GM21529 (cell line): ENCODE measurements at regions not wholly inside any gene's neighbourhood (a gene's known extent, or its start where the extent isn't known, plus 50 kb on each side); places are given as distances from the start of the nearest gene placed in this dataset.

Experiments
- ATAC-seq: cut with Tn5 transposase; IDR thresholded peaks from one replicate; pipeline ENCODE4 v1.9.1; 2021; ENCODE audit not compliant: unreplicated experiment

DNA sequence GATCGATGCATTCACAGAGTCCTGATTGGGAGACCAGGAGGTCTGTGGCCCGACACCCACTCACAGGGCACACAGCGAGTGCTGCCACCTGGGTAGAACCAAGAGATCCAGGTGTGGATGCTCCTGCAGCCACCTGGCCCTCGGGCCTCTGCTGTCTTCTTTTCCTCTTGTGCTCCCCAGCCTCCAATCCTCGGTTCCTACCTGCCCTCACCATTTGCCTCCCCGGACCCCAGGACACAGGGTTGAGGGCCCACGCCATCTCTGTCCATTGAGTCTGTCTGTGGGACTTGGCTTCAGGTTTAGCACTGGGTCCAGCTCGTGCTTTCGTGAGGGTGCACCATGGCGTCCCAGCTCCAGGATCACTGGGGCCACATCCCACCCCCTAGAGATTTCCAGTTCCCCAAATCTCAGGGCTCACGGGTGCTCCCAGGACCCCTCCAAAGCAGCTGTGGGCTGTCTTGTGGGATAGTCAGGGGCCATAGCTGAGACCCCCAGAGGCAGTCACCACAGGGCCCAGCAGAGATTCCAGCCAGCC is 591.1 kb downstream of the BRD1 start:
- ATAC-seq = no peak

DNA sequence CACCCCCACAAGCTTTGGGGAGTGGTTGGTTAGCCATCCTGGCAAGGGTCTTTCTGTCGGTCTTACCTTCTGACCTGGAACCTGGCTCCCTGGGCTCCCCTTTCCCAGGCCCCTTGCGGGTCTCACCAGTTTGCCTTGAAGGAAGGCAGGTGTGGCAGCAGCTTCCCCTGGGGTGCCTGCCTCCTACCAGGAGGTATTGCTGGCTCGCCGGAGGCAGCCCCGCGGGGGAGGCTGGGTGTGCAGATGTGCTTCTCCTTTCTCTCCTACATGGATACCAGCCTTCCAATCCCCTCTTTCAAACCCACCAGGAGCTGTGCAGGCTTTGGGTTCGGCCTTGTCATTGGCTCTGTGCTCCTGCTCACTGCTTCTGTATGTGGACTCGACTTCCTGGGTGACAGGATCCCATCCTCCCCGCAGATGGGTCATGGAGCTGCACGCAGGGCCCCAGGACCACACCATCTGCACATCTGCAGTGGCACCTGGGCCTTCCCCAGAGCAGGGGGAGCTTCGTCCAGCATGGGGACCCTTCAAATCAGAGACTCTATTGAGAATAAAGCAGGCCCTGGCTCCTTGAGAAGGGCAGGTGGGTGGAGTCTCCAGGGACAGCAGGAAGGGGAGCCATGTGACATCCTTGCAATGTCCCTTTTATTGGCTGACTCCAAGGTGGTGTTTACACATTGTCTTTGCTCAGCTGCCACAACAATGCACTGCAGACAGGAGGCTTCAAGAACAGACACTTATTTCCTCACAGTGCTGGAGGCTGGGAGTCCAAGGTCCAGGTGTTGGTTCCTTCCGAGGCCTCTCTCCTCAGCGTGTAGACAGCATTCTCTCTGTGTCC is 592.0 kb downstream of the BRD1 start:
- ATAC-seq = no peak

GRCh38 chr22:49234459-49234858 is 593.2 kb downstream of the BRD1 start:
- ATAC-seq = no peak

GRCh38 chr22:49233507-49234100 is 594.1 kb downstream of the BRD1 start:
- no peak for ATAC-seq

DNA sequence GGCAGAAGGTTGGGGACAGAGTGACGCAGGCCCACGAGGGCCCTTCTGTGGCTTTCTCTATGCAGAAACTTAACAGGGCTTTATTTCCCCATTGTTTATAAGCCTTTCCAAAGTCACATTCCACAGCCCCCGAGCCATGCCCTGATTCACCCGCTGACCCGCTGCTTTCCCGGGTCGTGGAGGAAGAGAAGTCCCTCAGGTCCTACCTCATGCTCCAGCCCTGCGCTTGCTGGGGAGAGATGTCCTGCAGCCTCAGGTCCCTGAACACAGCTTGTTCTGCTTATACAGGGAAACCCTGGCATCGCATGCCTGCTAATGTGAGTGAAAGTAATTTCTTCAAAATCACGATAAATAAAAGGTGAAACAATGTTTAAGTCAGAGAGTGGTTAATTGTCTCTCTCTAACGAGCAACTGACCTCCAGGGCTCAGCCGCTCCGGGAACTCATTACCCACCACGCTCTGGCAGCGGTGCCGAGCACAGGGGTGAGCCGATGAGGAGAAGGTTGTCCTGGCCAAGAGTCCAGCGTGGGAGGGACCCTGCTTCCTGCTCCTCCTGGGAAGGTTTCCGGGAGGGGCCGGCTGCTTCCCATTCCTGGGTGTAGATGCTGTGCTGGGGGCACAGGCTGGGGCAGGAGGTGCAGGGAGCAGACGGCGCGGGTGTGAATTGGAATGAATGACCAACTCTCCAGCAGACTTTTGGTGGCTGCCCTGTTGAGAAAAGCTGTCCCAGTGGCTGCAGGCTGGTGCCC is 595.2 kb downstream of the BRD1 start:
- no peak for ATAC-seq

DNA sequence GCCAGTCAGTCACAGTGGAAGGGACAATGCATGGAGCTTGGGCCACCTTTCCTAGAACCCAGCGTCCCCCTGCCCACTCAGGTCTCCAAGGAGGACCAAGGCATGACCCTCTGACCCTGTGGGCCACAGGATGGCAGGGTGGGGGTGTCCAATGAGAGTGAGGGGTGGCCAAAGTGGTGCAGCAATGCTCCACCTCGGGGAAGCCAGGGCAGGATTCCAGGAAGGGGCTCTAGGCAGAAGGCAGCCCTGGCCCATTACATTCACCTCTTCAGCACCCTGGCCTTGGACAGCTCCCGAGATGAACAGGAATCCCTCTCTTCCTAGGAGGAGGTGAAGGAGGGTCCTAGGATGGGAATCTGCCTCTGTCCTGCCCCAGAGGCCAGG is 597.5 kb downstream of the BRD1 start:
- no peak for ATAC-seq

GRCh38 chr22:49229483-49230193 is 598.0 kb downstream of the BRD1 start:
- no peak for ATAC-seq

DNA sequence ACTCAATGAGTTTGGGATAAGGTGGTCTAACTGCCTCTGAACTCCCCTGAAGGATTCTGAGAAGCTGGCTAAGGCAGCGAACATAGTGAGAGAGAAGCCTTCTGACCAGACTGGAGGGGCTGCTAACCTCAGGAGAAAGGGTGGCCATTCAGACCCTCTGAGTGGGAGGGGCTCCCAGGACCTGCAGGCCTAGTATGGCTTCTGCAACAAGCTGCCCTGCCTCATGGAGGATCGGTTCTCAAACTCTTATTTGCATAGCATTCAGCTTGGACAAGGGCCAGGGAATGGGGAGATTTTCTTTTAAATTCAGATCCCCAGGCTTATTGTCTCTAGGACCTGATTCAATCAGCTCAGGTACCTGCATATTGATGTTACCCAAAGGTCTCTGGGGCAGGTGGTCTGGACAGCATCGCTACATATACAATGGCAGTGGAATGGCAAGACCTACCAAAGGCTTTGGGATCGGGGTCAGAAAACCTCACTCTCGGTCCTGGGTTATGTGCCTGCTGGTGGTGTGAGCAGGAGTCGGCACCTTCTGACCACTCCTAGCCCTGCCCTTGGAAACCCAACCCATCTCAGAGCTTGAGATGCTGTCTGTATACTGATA is 599.1 kb downstream of the BRD1 start:
- ATAC-seq = no peak

- ATAC-seq = no peak
Observed at GRCh38 chr22:49227670-49228069, 600.0 kb downstream of the BRD1 start.

DNA sequence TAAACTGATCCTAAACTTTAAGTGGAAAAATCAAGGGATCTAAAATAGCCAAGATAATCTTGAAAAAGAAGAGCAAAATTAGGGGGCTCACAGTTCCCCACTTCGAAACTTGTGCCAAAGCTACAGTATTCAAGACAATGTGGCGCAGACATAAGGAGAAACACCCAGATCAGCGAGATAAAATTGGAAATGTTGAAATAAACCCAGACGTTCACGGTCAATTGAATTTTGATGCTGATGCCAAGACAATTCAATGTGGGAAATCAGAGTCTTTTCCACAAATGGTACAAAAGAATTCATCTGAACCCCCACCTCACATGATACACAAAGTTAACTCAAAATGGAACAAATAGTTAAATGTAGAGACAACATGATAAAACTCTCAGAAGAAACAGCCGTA is 601.6 kb downstream of the BRD1 start:
- no peak for ATAC-seq

- ATAC-seq = no peak
Observed at GRCh38 chr22:49224243-49224642, 603.4 kb downstream of the BRD1 start.

DNA sequence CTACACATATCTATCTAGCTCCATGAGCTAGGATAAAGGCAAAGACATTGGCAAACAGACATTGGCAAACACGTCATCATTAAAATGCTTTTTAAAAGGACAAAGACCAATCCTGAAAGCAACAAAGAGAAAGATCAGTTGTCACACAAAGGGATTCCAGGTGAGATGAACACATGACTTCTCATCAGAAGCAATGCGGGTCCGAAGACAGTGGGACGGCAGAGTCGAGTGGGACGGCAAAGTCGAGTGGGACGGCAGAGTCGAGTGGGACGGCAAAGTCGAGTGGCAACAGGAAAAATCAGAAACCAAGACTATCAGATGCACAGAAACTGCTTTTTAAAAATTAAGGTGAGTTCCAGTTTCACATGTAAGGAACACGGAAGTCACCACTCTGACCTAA is 609.5 kb downstream of the BRD1 start:
- ATAC-seq = no peak

GRCh38 chr22:49216579-49216978 is 611.1 kb downstream of the BRD1 start:
- no peak for ATAC-seq

DNA sequence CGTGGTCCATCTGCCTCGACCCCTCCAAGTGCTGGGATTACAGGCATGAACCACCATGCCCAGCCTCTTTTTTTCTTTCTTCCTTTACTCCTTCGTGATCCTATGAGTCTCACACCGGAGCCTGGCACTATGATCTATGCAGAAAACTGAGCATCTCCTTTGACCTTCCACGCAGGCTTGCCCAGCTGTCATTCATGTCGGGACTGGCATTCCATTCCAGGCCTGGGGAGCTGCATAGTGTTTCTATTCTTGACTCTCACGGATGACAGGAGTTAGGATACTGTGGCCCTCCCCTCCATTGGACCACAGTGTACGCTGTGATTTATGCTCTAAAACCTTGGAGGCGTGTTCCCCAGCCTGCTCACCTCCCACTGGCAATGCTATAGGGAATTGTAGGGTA is 611.8 kb downstream of the BRD1 start:
- ATAC-seq = no peak

DNA sequence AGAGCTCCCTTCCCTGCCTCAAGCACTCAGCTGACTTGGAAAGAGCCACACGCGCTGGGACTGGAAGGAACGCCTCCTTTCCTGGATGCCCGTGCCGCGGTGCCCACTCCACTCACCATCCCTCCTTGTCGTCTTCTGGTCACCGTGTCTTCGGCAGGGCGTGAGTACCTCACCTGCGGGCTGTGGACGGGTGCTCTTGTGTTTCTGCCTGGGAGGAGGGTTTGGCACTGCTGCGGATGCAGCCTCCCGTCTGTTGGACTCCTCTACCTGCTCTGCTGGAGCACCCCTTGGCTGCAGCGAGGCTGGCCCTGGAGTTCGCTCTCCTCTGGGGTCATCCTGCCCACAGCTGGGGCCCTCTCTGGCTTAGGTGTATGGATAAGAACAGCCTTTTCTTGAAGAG is 612.7 kb downstream of the BRD1 start:
- no peak for ATAC-seq

GRCh38 chr22:49213731-49214352 is 613.8 kb downstream of the BRD1 start:
- no peak for ATAC-seq

DNA sequence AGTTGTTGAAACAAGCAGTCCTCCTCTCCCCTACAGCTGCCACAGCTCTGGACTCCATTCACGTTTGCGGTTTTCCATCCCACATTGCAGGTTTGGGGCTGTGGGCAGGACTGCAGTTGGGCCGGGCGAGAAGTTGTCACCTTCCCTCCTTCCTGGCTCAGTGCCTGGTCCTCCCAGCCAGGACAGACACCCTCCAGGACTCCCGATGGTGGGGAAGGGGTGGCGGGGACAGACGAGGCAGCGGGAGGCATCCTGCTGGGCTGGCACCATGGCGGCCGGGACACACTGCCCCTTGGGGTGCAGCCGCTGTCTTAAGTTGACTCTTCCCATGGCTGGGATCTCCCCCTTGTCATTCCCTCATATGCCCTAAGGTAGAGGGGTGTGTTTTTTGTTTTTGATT is 615.2 kb downstream of the BRD1 start:
- no peak for ATAC-seq

- no peak for ATAC-seq
Observed at GRCh38 chr22:49212002-49212401, 615.7 kb downstream of the BRD1 start.

DNA sequence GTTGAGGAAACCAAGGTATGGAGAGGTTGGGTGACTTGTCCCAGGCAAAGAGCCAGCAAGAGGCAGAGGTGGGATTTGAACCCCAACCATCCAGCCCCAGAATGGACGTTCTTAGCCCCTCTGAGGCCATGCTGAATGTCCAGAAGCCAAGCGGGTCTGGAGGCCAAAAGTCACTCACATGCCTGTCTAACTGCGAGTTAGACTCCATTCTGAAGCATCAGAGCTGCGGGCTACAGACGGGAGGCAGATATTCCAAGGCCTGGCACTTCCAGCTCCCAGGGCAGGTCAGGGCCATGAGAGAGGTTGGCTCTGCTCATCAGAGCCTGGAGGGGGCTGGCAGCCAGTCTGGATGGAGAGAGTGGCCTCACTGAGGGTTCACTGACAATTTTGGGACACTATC is 616.5 kb downstream of the BRD1 start:
- no peak for ATAC-seq

- ATAC-seq = no peak
Observed at GRCh38 chr22:49210606-49211005, 617.1 kb downstream of the BRD1 start.
